ENCODE measurements at regions not wholly inside any gene's neighbourhood (a gene's known extent, or its start where the extent isn't known, plus 50 kb on each side); places are given as distances from the start of the nearest gene placed in this dataset.
A peak's percentile ranks its signal among the peaks of the same experiment; 100 is the strongest.
"Not testable (repeated sequence)": the region's sequence is repeated elsewhere in the genome, so short reads cannot be mapped to it uniquely, and the experiment has no call there.

- DNase-seq: no peak
Measured at GRCh38 chr5:108696951-108697715, 50.6 kb upstream of the FER start.

- no peak for DNase-seq
Measured at GRCh38 chr5:108696407-108696806, 51.3 kb upstream of the FER start.

- no peak for DNase-seq
Measured at GRCh38 chr5:108688485-108688884, 59.2 kb upstream of the FER start.

- DNase-seq: peak; percentile 32
Measured at GRCh38 chr5:108687595-108688200, 60.0 kb upstream of the FER start.

GRCh38 chr5:108686676-108687075 is 61.0 kb upstream of the FER start:
- DNase-seq: no peak

GRCh38 chr5:108685448-108686216 is 62.1 kb upstream of the FER start:
- not testable (repeated sequence) for DNase-seq

- peak; percentile 79 for DNase-seq
Measured at GRCh38 chr5:108681079-108681921, 66.4 kb upstream of the FER start.

- no peak for DNase-seq
Measured at GRCh38 chr5:108678091-108678490, 69.6 kb upstream of the FER start.

- DNase-seq: no peak
Measured at GRCh38 chr5:108675736-108676135, 72.0 kb upstream of the FER start.

- DNase-seq: no peak
Measured at GRCh38 chr5:108672639-108673038, 75.1 kb upstream of the FER start.

GRCh38 chr5:108670591-108671289 is 77.0 kb upstream of the FER start:
- no peak for DNase-seq

GRCh38 chr5:108669462-108669861 is 78.2 kb upstream of the FER start:
- no peak for DNase-seq

- no peak for DNase-seq
Measured at GRCh38 chr5:108661590-108662219, 86.0 kb upstream of the FER start.

- DNase-seq: no peak
Measured at GRCh38 chr5:108661024-108661423, 86.7 kb upstream of the FER start.

- DNase-seq: no peak
Measured at GRCh38 chr5:108660291-108660690, 87.4 kb upstream of the FER start.

- DNase-seq: no peak
Measured at GRCh38 chr5:108659531-108659930, 88.2 kb upstream of the FER start.

- no peak for DNase-seq
Measured at GRCh38 chr5:108655750-108656450, 91.8 kb upstream of the FER start.

- no peak for DNase-seq
Measured at GRCh38 chr5:108654051-108654450, 93.6 kb upstream of the FER start.

GRCh38 chr5:108653201-108653600 is 94.5 kb upstream of the FER start:
- DNase-seq: no peak

GRCh38 chr5:108650997-108651396 is 96.7 kb upstream of the FER start:
- DNase-seq: no peak

- DNase-seq: no peak
Measured at GRCh38 chr5:108649646-108650045, 98.1 kb upstream of the FER start.

Data from inflammatory macrophage treated with lipopolysaccharide for 4 hours (primary cell).